OCI-LY3 (cell line): ENCODE measurements at regions not wholly inside any gene's neighbourhood (a gene's known extent, or its start where the extent isn't known, plus 50 kb on each side); places are given as distances from the start of the nearest gene placed in this dataset.

Source experiments
- H2AFZ ChIP-seq: fragments of 200-600, 300-600 bp; shearing (Covaris generic); 2 replicates; pipeline ENCODE4 v1.6.0; 2014; ENCODE audit warnings: antibody characterized with exemption, low read depth, low read length
- H3K27ac ChIP-seq: fragments of 200-600, 300-600 bp; sonication (generic); 2 replicates; pipeline ENCODE4 v1.5.1; 2014; ENCODE audit warnings: mild to moderate bottlenecking, low read length, moderate library complexity, mixed read lengths
- H3K27me3 ChIP-seq: fragments of 200-600, 300-600 bp; sonication (generic); 2 replicates; pipeline ENCODE4 v1.6.1; 2014; ENCODE audit warnings: low read depth, low read length, mixed read lengths
- H3K36me3 ChIP-seq: fragments of 200-600, 300-600 bp; sonication (generic); replicated peaks from 2 replicates; pipeline ENCODE3; 2014; ENCODE audit warnings: low read depth, low read length, mixed read lengths
- H3K4me1 ChIP-seq: fragments of 300-600, 200-600 bp; sonication (generic); 2 replicates; pipeline ENCODE4 v1.6.1; 2014; ENCODE audit warnings: low read length, mixed read lengths
- H3K4me2 ChIP-seq: fragments of 200-600, 300-600 bp; sonication (generic); 2 replicates; pipeline ENCODE4 v1.6.1; 2014; ENCODE audit warnings: low read length, mixed read lengths
- H3K4me3 ChIP-seq: fragments of 300-600, 200-600 bp; sonication (generic); 2 replicates; pipeline ENCODE4 v1.5.1; 2014; ENCODE audit warnings: antibody characterized with exemption, mild to moderate bottlenecking, low read length, moderate library complexity
- H3K79me2 ChIP-seq: fragments of 300-600, 200-600 bp; shearing (Covaris generic); 2 replicates; pipeline ENCODE4 v1.6.1; 2014; ENCODE audit warnings: mild to moderate bottlenecking, low read length, mixed read lengths
- H3K9ac ChIP-seq: fragments of 300-600, 200-600 bp; shearing (Covaris generic); 2 replicates; pipeline ENCODE4 v1.6.0; 2014; ENCODE audit warnings: mild to moderate bottlenecking, low read length, moderate library complexity
- H3K9me3 ChIP-seq: fragments of 200-600, 300-600 bp; shearing (Covaris generic); 2 replicates; pipeline ENCODE4 v1.6.1; 2014; ENCODE audit warnings: low read length, mixed read lengths; ENCODE audit not compliant: insufficient read depth
- H4K20me1 ChIP-seq: fragments of 200-600, 300-600 bp; sonication (generic); 2 replicates; pipeline ENCODE4 v1.6.1; 2016; ENCODE audit warnings: low read length, mixed read lengths; ENCODE audit not compliant: insufficient read depth
- CTCF ChIP-seq: fragments of 200-600, 300-600 bp; sonication (generic); IDR thresholded peaks from 2 replicates; pipeline ENCODE4 v1.5.1; 2014; ENCODE audit warnings: antibody characterized with exemption, low read length, low read depth
- EZH2phosphoT487 ChIP-seq: fragments of 200-600 bp; shearing (Covaris generic); IDR thresholded peaks from 2 replicates; pipeline ENCODE4 v1.6.1; 2018; ENCODE audit warnings: antibody characterized with exemption, mixed run types, low read depth

GRCh38 chr2:8006181-8006580, 675.7 kb upstream of the ID2 start:
- Histone ChIP-seq H3K4me3 (no peak overlapping the region), H3K4me2 (no peak overlapping the region), H3K9ac (no peak overlapping the region), H3K79me2 (no peaks in the 10 kb centered on the region), H3K4me1 (peaks cover 29% of the 10 kb centered on the region), H3K27me3 (no peaks in the 10 kb centered on the region), H3K9me3 (no peaks in the 10 kb centered on the region), H4K20me1 (no peaks in the 10 kb centered on the region), H3K27ac (no peak overlapping the region), H2AFZ (no peak overlapping the region), H3K36me3 (no peaks in the 10 kb centered on the region)
- TF ChIP-seq CTCF = no peak

- H3K4me1 ChIP-seq = peaks cover 29% of the 10 kb centered on the region
- H3K9me3 ChIP-seq = no peaks in the 10 kb centered on the region
- TF ChIP-seq CTCF (no peak), EZH2phosphoT487 (no peak)
Measured at GRCh38 chr2:8006626-8007025, 675.2 kb upstream of the ID2 start.

GRCh38 chr2:8009010-8009597, 672.8 kb upstream of the ID2 start:
- Histone ChIP-seq H3K4me3 (no peak overlapping the region), H3K4me1 (peaks cover 8% of the 10 kb centered on the region), H3K9ac (no peak overlapping the region), H3K27me3 (no peaks in the 10 kb centered on the region), H3K27ac (no peak overlapping the region), H3K79me2 (no peaks in the 10 kb centered on the region), H3K4me2 (no peak overlapping the region), H3K36me3 (no peaks in the 10 kb centered on the region), H2AFZ (no peak overlapping the region), H4K20me1 (no peaks in the 10 kb centered on the region), H3K9me3 (no peaks in the 10 kb centered on the region)
- TF ChIP-seq EZH2phosphoT487 (no peak), CTCF (no peak)

More at GRCh38 chr2:8006626-8007025, 675.2 kb upstream of the ID2 start:
- Histone ChIP-seq H3K36me3 (no peaks in the 10 kb centered on the region), H3K79me2 (no peaks in the 10 kb centered on the region), H4K20me1 (no peaks in the 10 kb centered on the region), H3K27ac (no peak overlapping the region), H3K27me3 (no peaks in the 10 kb centered on the region), H2AFZ (no peak overlapping the region), H3K4me3 (no peak overlapping the region), H3K4me2 (no peak overlapping the region), H3K9ac (no peak overlapping the region)

GRCh38 chr2:8015848-8016600, 665.8 kb upstream of the ID2 start:
- Histone ChIP-seq H3K27me3 (no peaks in the 10 kb centered on the region), H3K4me1 (peaks cover 14% of the 10 kb centered on the region), H3K4me3 (peak overlapping the region; percentile 5; the same call in 1 of the 2 replicates), H3K36me3 (peaks cover 1% of the 10 kb centered on the region), H3K9ac (no peak overlapping the region), H2AFZ (no peak overlapping the region), H3K9me3 (peaks cover 5% of the 10 kb centered on the region; the same call in 1 of the 2 replicates), H3K79me2 (no peaks in the 10 kb centered on the region), H3K27ac (no peak overlapping the region), H3K4me2 (peak overlapping the region; percentile 43; the same call in 1 of the 2 replicates), H4K20me1 (no peaks in the 10 kb centered on the region)
- TF ChIP-seq CTCF = no peak
- TF ChIP-seq EZH2phosphoT487 = no peak
